ENCODE measurements at regions not wholly inside any gene's neighbourhood (a gene's known extent, or its start where the extent isn't known, plus 50 kb on each side); places are given as distances from the start of the nearest gene placed in this dataset.

GRCh38 chr6:82097676-82098075 is 149.9 kb downstream of the IBTK start:
- peaks cover 8% of the 10 kb centered on the region for H3K9me3 Mint-ChIP-seq (ENCODE audit: low read depth)
- no peak for DNase-seq (ENCODE audit: low spot score)
- H3K36me3 Mint-ChIP-seq (ENCODE audit: low read depth) = no peaks in the 10 kb centered on the region
- no peaks in the 10 kb centered on the region for H3K4me1 Mint-ChIP-seq (ENCODE audit: low read depth)
- no peak overlapping the region for H3K27ac Mint-ChIP-seq (ENCODE audit: unreplicated experiment)
- TF ChIP-seq, protein P1, sequence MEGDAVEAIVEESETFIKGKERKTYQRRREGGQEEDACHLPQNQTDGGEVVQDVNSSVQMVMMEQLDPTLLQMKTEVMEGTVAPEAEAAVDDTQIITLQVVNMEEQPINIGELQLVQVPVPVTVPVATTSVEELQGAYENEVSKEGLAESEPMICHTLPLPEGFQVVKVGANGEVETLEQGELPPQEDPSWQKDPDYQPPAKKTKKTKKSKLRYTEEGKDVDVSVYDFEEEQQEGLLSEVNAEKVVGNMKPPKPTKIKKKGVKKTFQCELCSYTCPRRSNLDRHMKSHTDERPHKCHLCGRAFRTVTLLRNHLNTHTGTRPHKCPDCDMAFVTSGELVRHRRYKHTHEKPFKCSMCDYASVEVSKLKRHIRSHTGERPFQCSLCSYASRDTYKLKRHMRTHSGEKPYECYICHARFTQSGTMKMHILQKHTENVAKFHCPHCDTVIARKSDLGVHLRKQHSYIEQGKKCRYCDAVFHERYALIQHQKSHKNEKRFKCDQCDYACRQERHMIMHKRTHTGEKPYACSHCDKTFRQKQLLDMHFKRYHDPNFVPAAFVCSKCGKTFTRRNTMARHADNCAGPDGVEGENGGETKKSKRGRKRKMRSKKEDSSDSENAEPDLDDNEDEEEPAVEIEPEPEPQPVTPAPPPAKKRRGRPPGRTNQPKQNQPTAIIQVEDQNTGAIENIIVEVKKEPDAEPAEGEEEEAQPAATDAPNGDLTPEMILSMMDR (IDR thresholded peaks at IDR 0.05) = no peak
- no peaks in the 10 kb centered on the region for H3K27me3 Mint-ChIP-seq (ENCODE audit: low read depth)
- H3K4me3 Mint-ChIP-seq (ENCODE audit: unreplicated experiment) = no peak overlapping the region

GRCh38 chr6:82095091-82095490 is 152.5 kb downstream of the IBTK start:
- TF ChIP-seq, protein P1 (IDR thresholded peaks at IDR 0.05) = no peak
- H3K4me3 Mint-ChIP-seq (ENCODE audit: unreplicated experiment) = no peak overlapping the region
- no peaks in the 10 kb centered on the region for H3K27me3 Mint-ChIP-seq (ENCODE audit: low read depth)
- DNase-seq (ENCODE audit: low spot score) = no peak
- no peaks in the 10 kb centered on the region for H3K4me1 Mint-ChIP-seq (ENCODE audit: low read depth)
- H3K27ac Mint-ChIP-seq (ENCODE audit: unreplicated experiment) = no peak overlapping the region
- peaks cover under 1% of the 10 kb centered on the region for H3K9me3 Mint-ChIP-seq (ENCODE audit: low read depth)
- no peaks in the 10 kb centered on the region for H3K36me3 Mint-ChIP-seq (ENCODE audit: low read depth)

GRCh38 chr6:82094166-82094806 is 153.3 kb downstream of the IBTK start:
- no peak overlapping the region for H3K27ac Mint-ChIP-seq (ENCODE audit: unreplicated experiment)
- H3K4me1 Mint-ChIP-seq (ENCODE audit: low read depth) = no peaks in the 10 kb centered on the region
- H3K27me3 Mint-ChIP-seq (ENCODE audit: low read depth) = no peaks in the 10 kb centered on the region
- TF ChIP-seq, protein P1 (IDR thresholded peaks at IDR 0.05) = no peak
- no peaks in the 10 kb centered on the region for H3K9me3 Mint-ChIP-seq (ENCODE audit: low read depth)
- H3K36me3 Mint-ChIP-seq (ENCODE audit: low read depth) = no peaks in the 10 kb centered on the region
- no peak overlapping the region for H3K4me3 Mint-ChIP-seq (ENCODE audit: unreplicated experiment)
- DNase-seq (ENCODE audit: low spot score) = no peak

DNA sequence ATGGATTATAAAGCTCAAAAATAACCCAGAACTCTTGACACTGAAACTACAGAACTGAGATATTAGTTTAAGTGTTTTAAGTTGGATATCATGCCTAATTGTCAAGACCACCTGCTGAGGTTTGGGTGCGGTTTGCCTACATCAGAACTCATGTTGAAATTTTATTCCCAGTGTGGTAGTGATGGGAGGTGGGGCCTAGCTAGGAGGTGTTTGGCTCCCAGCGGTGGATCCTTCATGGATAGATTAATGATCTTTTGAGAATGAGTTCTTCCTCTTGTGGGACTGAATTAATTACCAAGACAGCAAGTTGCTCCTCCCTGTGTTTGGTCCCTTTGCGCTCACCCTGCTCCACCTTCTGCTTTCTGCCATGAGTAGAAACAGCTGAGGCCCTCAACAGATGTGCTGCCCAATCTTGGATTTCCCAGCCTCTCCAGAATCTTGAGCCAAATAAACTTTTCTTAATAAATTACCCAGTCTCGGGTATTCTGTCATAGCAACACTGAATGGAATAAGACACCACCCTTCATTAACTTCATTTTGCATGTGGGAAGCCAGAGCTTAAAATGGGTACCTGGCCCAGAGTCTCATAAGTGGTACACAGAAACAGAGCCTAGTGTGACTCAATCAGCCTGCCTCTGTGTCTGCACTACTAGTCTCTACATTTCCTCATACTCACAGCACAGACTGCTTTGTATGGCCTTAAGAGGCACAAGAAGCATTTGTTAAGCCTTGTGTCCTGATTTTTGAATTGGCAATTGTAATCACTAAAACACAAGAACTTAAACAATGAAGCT is 158.4 kb downstream of the IBTK start:
- TF ChIP-seq, protein P1 (IDR thresholded peaks at IDR 0.05) = no peak
- Mint-ChIP-seq H3K27ac (ENCODE audit: unreplicated experiment) (no peak overlapping the region), H3K4me3 (ENCODE audit: unreplicated experiment) (no peak overlapping the region), H3K36me3 (ENCODE audit: low read depth) (no peaks in the 10 kb centered on the region), H3K4me1 (ENCODE audit: low read depth) (peaks cover 4% of the 10 kb centered on the region), H3K9me3 (ENCODE audit: low read depth) (no peaks in the 10 kb centered on the region), H3K27me3 (ENCODE audit: low read depth) (no peaks in the 10 kb centered on the region)
- no peak for DNase-seq (ENCODE audit: low spot score)

- Mint-ChIP-seq H3K27me3 (ENCODE audit: low read depth) (no peaks in the 10 kb centered on the region), H3K9me3 (ENCODE audit: low read depth) (no peaks in the 10 kb centered on the region), H3K4me1 (ENCODE audit: low read depth) (peaks cover 12% of the 10 kb centered on the region), H3K4me3 (ENCODE audit: unreplicated experiment) (no peak overlapping the region), H3K27ac (ENCODE audit: unreplicated experiment) (no peak overlapping the region), H3K36me3 (ENCODE audit: low read depth) (no peaks in the 10 kb centered on the region)
- TF ChIP-seq, protein P1 (IDR thresholded peaks at IDR 0.05) = no peak
- DNase-seq (ENCODE audit: low spot score) = no peak
Measured at GRCh38 chr6:82086944-82087343, 160.6 kb downstream of the IBTK start.

All from chondrocyte (in vitro differentiated cells).